Mesothelial cell of epicardium (in vitro differentiated cells): ENCODE measurements at regions not wholly inside any gene's neighbourhood (a gene's known extent, or its start where the extent isn't known, plus 50 kb on each side); places are given as distances from the start of the nearest gene placed in this dataset.

Experiments used
- DNase-seq, 2 experiments: peaks; one replicate each; pipeline ENCODE4 v3.0.0; 2021; ENCODE audit warnings: low spot score in 2 of 2; ENCODE audit not compliant: unreplicated experiment in 2 of 2
- H3K27ac Mint-ChIP-seq: 2 replicates; pipeline ENCODE4 v1.8.0; 2021; ENCODE audit warnings: mixed read lengths
- H3K27me3 Mint-ChIP-seq: 2 replicates; pipeline ENCODE4 v1.8.0; 2021; ENCODE audit warnings: low read depth, mixed read lengths
- H3K36me3 Mint-ChIP-seq: 2 replicates; pipeline ENCODE4 v1.8.0; 2021; ENCODE audit warnings: mixed read lengths
- H3K4me1 Mint-ChIP-seq: 2 replicates; pipeline ENCODE4 v1.8.0; 2021; ENCODE audit warnings: mixed read lengths
- H3K4me3 Mint-ChIP-seq: 2 replicates; pipeline ENCODE4 v1.8.0; 2021; ENCODE audit warnings: mild to moderate bottlenecking, moderate library complexity, mixed read lengths
- H3K9me3 Mint-ChIP-seq: 2 replicates; pipeline ENCODE4 v1.8.0; 2021; ENCODE audit warnings: mixed read lengths
- CTCF ChIP-seq: fragments of 200-600 bp; sonication (generic); IDR thresholded peaks from one replicate; pipeline ENCODE4 v1.5.0; 2021; ENCODE audit warnings: antibody characterized with exemption; ENCODE audit not compliant: unreplicated experiment

GRCh38 chr4:11769434-11769833 is 340.7 kb upstream of the HS3ST1 start:
- H3K4me3 Mint-ChIP-seq = no peak overlapping the region
- DNase-seq = no peak
- peaks cover 8% of the 10 kb centered on the region for H3K4me1 Mint-ChIP-seq
- no peaks in the 10 kb centered on the region for H3K9me3 Mint-ChIP-seq
- H3K36me3 Mint-ChIP-seq = no peaks in the 10 kb centered on the region
- H3K27ac Mint-ChIP-seq = no peak overlapping the region
- H3K27me3 Mint-ChIP-seq = peaks cover 2% of the 10 kb centered on the region
- no peak for TF ChIP-seq CTCF

GRCh38 chr4:11768251-11768972 is 339.7 kb upstream of the HS3ST1 start:
- H3K27me3 Mint-ChIP-seq = peaks cover 2% of the 10 kb centered on the region

GRCh38 chr4:11765849-11766453 is 337.3 kb upstream of the HS3ST1 start:
- H3K27ac Mint-ChIP-seq = no peak overlapping the region
- DNase-seq = no peak
- peaks cover 8% of the 10 kb centered on the region for H3K4me1 Mint-ChIP-seq
- H3K4me3 Mint-ChIP-seq = no peak overlapping the region
- peak; percentile 72 for TF ChIP-seq CTCF
- no peaks in the 10 kb centered on the region for H3K36me3 Mint-ChIP-seq
- H3K27me3 Mint-ChIP-seq = no peaks in the 10 kb centered on the region
- no peaks in the 10 kb centered on the region for H3K9me3 Mint-ChIP-seq

More at GRCh38 chr4:11768251-11768972, 339.7 kb upstream of the HS3ST1 start:
- Mint-ChIP-seq H3K27ac (no peak overlapping the region), H3K4me1 (peaks cover 8% of the 10 kb centered on the region), H3K36me3 (no peaks in the 10 kb centered on the region), H3K4me3 (no peak overlapping the region), H3K9me3 (no peaks in the 10 kb centered on the region)
- DNase-seq = no peak
- no peak for TF ChIP-seq CTCF

- Mint-ChIP-seq H3K27ac (peak overlapping the region; percentile 10), H3K9me3 (peaks cover 20% of the 10 kb centered on the region), H3K4me1 (peaks cover 7% of the 10 kb centered on the region), H3K36me3 (peaks cover 8% of the 10 kb centered on the region), H3K4me3 (no peak overlapping the region), H3K27me3 (no peaks in the 10 kb centered on the region)
- no peak for TF ChIP-seq CTCF
- DNase-seq = no peak
Observed at GRCh38 chr4:11748164-11748872, 319.6 kb upstream of the HS3ST1 start.

- peaks cover 10% of the 10 kb centered on the region for H3K9me3 Mint-ChIP-seq
- DNase-seq = no peak
- H3K4me3 Mint-ChIP-seq = no peak overlapping the region
- TF ChIP-seq CTCF = no peak
- H3K36me3 Mint-ChIP-seq = peaks cover 3% of the 10 kb centered on the region
- H3K27ac Mint-ChIP-seq = no peak overlapping the region
- peaks cover 7% of the 10 kb centered on the region for H3K4me1 Mint-ChIP-seq
- no peaks in the 10 kb centered on the region for H3K27me3 Mint-ChIP-seq
Observed at GRCh38 chr4:11746734-11747133, 318.0 kb upstream of the HS3ST1 start.
